ENCODE measurements at regions not wholly inside any gene's neighbourhood (a gene's known extent, or its start where the extent isn't known, plus 50 kb on each side); places are given as distances from the start of the nearest gene placed in this dataset.
A peak's percentile ranks its signal among the peaks of the same experiment; 100 is the strongest.

GRCh38 chr10:57696641-57697040 is 571.1 kb downstream of the IPMK start:
- peak in 1 of 2 experiments; percentile 52 for DNase-seq
- ChIA-PET POLR2A (no interaction called here), CTCF (no interaction called here)
- H3K4me3 Mint-ChIP-seq (ENCODE audit: unreplicated experiment): peak overlapping the region; percentile 24
- intact Hi-C loops (cut with micrococcal nuclease; ENCODE audit: unreplicated experiment): loop anchor here (2.0 kb wide), 1 partner anchor 286 kb away; no protein-coding TSS in a partner anchor
- no peaks in the 10 kb centered on the region for H3K9me3 Mint-ChIP-seq (ENCODE audit: unreplicated experiment)
- no peaks in the 10 kb centered on the region for H3K27me3 Mint-ChIP-seq (ENCODE audit: insufficient read depth, unreplicated experiment)
- Histone ChIP-seq H3K9me3 (peaks cover 3% of the 10 kb centered on the region; the same call in 1 of the 2 replicates), H3K4me1 (peaks cover 47% of the 10 kb centered on the region), H3K4me3 (ENCODE audit: low read depth, low read length) (no peak overlapping the region), H3K36me3 (ENCODE audit: control insufficient read depth, insufficient read depth, low read length) (no peaks in the 10 kb centered on the region), H3K27me3 (replicated peaks; ENCODE audit: control insufficient read depth, insufficient read depth, low read length) (no peaks in the 10 kb centered on the region)
- peak overlapping the region; percentile 89 for H3K27ac Mint-ChIP-seq (ENCODE audit: unreplicated experiment)
- no peaks in the 10 kb centered on the region for H3K36me3 Mint-ChIP-seq (ENCODE audit: insufficient read depth, unreplicated experiment)
- no TSS peak for BruUV-seq (replicated peaks)
- H3K4me1 Mint-ChIP-seq (ENCODE audit: low read depth, unreplicated experiment): peaks cover 32% of the 10 kb centered on the region
- TF ChIP-seq CTCF (IDR thresholded peaks at IDR 0.05; ENCODE audit: insufficient read depth in 1 of 2, low read depth in 1 of 2, low read length in 1 of 2, severe bottlenecking in 1 of 2, unreplicated experiment in 1 of 2): no peak

GRCh38 chr10:57694956-57695608 is 572.6 kb downstream of the IPMK start:
- BruUV-seq (replicated peaks): no TSS peak
- H3K27me3 ChIP-seq (replicated peaks; ENCODE audit: control insufficient read depth, insufficient read depth, low read length): no peaks in the 10 kb centered on the region
- no peaks in the 10 kb centered on the region for H3K36me3 ChIP-seq (ENCODE audit: control insufficient read depth, insufficient read depth, low read length)
- peaks cover 31% of the 10 kb centered on the region for H3K4me1 Mint-ChIP-seq (ENCODE audit: low read depth, unreplicated experiment)
- no peak for TF ChIP-seq CTCF (IDR thresholded peaks at IDR 0.05; ENCODE audit: insufficient read depth in 1 of 2, low read depth in 1 of 2, low read length in 1 of 2, severe bottlenecking in 1 of 2, unreplicated experiment in 1 of 2)
- H3K4me3 Mint-ChIP-seq (ENCODE audit: unreplicated experiment): no peak overlapping the region
- H3K36me3 Mint-ChIP-seq (ENCODE audit: insufficient read depth, unreplicated experiment): no peaks in the 10 kb centered on the region
- ChIA-PET POLR2A (no interaction called here), CTCF (no interaction called here)
- intact Hi-C loops (cut with micrococcal nuclease; ENCODE audit: unreplicated experiment): no loop called here
- peak overlapping the region; percentile 37 for H3K27ac Mint-ChIP-seq (ENCODE audit: unreplicated experiment)
- H3K4me3 ChIP-seq (ENCODE audit: low read depth, low read length): no peak overlapping the region
- H3K9me3 ChIP-seq: peaks cover 3% of the 10 kb centered on the region; the same call in 1 of the 2 replicates
- H3K27me3 Mint-ChIP-seq (ENCODE audit: insufficient read depth, unreplicated experiment): no peaks in the 10 kb centered on the region
- H3K9me3 Mint-ChIP-seq (ENCODE audit: unreplicated experiment): no peaks in the 10 kb centered on the region
- peaks cover 47% of the 10 kb centered on the region for H3K4me1 ChIP-seq
- DNase-seq: no peak

- Histone ChIP-seq H3K27me3 (replicated peaks; ENCODE audit: control insufficient read depth, insufficient read depth, low read length) (no peaks in the 10 kb centered on the region), H3K4me3 (ENCODE audit: low read depth, low read length) (no peak overlapping the region), H3K9me3 (peaks cover 3% of the 10 kb centered on the region; the same call in 1 of the 2 replicates), H3K36me3 (ENCODE audit: control insufficient read depth, insufficient read depth, low read length) (no peaks in the 10 kb centered on the region), H3K4me1 (peaks cover 44% of the 10 kb centered on the region)
- peak; percentile 47 to 54 for DNase-seq
- H3K9me3 Mint-ChIP-seq (ENCODE audit: unreplicated experiment): no peaks in the 10 kb centered on the region
- H3K27ac Mint-ChIP-seq (ENCODE audit: unreplicated experiment): peak overlapping the region; percentile 51
- H3K4me1 Mint-ChIP-seq (ENCODE audit: low read depth, unreplicated experiment): peaks cover 23% of the 10 kb centered on the region
- H3K27me3 Mint-ChIP-seq (ENCODE audit: insufficient read depth, unreplicated experiment): no peaks in the 10 kb centered on the region
- POLR2A ChIA-PET: no interaction called here
- no peak for TF ChIP-seq CTCF (IDR thresholded peaks at IDR 0.05; ENCODE audit: insufficient read depth in 1 of 2, low read depth in 1 of 2, low read length in 1 of 2, severe bottlenecking in 1 of 2, unreplicated experiment in 1 of 2)
- intact Hi-C loops (cut with micrococcal nuclease; ENCODE audit: unreplicated experiment): no loop called here
- CTCF ChIA-PET: interaction anchor here (1.1 kb wide), 1 partner anchor 35 kb away, joined by 4 read pairs; no protein-coding TSS in a partner anchor
- no TSS peak for BruUV-seq (replicated peaks)
- H3K36me3 Mint-ChIP-seq (ENCODE audit: insufficient read depth, unreplicated experiment): no peaks in the 10 kb centered on the region
- H3K4me3 Mint-ChIP-seq (ENCODE audit: unreplicated experiment): no peak overlapping the region
Measured at GRCh38 chr10:57692255-57692980, 575.3 kb downstream of the IPMK start.

Measured in Caco-2 (cell line).